LNCAP (cell line): ENCODE measurements at regions not wholly inside any gene's neighbourhood (a gene's known extent, or its start where the extent isn't known, plus 50 kb on each side); places are given as distances from the start of the nearest gene placed in this dataset.

Experiments used
- TF ChIP-seq, protein P1 (sequence below): fragments of 450-650 bp; IDR thresholded peaks from 2 replicates; pipeline ENCODE4 v1.5.1; 2017; ENCODE audit warnings: mild to moderate bottlenecking

DNA sequence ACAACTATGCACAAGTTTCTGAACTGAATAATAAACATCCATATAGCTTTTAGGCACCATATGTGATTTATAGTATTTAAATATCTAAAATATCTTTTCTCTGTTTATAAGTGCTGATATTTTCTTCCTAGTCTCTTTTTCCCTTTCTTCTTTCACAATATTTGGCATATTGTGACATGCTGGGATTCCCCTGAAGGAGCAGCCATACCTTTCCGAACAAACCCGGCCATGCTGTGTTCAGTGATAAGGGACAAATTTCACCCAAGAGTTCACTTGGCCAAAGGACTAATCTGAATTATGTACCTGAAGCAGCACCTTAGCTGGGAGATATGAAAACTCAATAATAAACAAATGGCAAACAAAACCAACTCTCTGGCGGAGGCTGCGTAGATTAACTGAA is 250.8 kb downstream of the RDH14 start:
- TF ChIP-seq, protein P1, sequence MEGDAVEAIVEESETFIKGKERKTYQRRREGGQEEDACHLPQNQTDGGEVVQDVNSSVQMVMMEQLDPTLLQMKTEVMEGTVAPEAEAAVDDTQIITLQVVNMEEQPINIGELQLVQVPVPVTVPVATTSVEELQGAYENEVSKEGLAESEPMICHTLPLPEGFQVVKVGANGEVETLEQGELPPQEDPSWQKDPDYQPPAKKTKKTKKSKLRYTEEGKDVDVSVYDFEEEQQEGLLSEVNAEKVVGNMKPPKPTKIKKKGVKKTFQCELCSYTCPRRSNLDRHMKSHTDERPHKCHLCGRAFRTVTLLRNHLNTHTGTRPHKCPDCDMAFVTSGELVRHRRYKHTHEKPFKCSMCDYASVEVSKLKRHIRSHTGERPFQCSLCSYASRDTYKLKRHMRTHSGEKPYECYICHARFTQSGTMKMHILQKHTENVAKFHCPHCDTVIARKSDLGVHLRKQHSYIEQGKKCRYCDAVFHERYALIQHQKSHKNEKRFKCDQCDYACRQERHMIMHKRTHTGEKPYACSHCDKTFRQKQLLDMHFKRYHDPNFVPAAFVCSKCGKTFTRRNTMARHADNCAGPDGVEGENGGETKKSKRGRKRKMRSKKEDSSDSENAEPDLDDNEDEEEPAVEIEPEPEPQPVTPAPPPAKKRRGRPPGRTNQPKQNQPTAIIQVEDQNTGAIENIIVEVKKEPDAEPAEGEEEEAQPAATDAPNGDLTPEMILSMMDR: no peak

DNA sequence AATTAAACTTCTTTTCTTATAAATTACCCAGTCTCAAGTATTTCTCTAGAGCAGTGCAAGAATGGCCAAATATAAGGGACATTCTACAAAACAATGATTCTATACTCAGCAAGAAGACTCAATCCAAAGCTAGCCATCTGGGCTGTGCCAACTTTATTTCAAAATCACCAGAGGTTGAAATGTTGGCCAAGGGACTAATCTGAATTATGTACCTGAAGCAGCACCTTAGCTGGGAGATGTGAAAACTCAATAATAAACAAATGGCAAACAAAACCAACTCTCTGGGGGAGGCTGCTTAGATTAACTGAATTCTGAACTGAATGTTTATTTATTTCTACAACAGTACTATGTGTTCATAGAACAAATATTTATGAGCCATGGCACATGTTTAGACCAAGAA is 251.3 kb downstream of the RDH14 start:
- TF ChIP-seq, protein P1: no peak

DNA sequence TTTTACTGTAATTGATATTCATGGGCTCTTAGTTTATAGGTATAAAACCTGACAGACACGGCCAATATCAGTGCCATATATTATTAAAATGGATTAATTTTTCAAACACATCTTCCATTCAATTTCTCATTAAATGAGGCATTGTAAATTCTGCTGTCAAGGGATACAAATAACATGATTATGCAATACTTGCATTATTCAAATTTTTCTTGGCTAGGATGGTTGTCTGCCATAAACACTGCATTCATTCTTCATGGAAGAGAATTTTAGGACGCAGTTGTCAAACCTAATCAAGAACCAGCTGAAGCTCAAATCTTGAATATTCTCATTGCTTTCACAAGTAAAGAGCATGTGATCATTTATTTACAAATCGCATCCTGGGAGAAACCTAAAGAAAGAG is 255.6 kb downstream of the RDH14 start:
- TF ChIP-seq, protein P1: no peak

DNA sequence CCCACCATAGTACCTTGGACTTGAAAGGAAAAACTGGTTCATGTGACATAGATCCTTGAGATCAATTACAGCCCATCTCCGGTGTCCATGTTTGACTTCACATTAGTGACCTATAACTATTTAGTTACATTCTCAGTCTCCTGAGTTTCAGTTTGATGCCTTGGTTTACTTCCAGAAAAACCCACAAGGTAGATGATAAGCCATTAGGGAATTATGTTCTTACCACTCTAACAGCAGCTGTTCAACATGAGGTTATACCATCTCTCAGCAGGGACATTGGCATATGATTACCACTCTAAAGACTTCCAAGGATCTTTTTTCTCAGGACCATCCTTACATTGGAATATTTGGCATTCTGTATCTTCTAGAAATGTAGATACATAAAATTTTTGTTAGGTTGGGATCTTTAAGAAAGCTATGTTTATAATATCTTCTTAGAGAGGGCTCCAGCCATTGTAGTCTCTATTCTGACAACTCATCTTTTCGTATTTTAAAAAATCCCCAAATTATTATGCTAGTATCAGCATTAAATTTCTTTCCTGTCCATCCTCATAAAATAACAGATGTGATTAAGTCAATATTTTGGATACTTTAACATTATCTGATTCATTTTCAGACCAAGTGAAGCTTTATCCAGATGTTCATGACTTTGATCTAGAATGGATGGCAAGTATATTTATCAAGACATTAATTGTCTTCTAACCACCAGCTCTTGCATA is 258.9 kb downstream of the RDH14 start:
- TF ChIP-seq, protein P1: no peak

DNA sequence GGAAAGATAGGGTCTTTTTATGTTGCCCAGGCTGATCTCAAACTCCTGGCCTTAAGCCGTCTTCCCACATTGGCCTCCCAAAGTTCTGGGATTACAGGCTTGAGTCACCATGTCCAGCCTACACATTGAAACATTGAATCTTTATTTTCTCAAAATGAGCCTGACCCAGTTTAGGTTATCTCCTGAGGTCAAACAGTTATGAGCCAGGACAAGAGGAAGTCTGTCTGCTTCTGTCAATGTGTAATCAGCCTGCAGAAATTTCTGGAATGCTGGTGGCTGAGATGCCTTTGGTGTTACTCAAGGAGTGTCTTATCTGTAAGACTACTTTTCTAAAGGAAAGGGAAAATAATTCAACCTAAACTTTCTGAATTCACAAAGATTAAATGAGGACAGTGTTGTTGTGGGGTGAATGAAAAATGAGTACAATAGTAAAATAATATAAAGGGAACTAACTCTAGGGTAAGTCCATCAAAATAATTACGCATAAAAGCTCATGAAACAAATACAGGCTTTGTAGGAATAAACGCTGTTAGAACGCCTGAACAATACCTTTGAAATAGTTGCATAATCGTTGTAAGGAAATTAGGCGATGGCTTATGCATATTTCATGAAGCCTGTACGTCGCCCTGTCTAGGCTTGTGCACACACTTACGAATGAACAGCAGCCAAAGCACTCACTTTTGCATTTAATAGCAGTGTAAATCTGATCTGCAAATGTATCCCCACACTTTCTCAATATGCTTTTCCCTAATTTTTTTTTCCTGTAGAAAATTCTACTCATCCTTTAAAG is 260.8 kb downstream of the RDH14 start:
- TF ChIP-seq, protein P1: no peak

DNA sequence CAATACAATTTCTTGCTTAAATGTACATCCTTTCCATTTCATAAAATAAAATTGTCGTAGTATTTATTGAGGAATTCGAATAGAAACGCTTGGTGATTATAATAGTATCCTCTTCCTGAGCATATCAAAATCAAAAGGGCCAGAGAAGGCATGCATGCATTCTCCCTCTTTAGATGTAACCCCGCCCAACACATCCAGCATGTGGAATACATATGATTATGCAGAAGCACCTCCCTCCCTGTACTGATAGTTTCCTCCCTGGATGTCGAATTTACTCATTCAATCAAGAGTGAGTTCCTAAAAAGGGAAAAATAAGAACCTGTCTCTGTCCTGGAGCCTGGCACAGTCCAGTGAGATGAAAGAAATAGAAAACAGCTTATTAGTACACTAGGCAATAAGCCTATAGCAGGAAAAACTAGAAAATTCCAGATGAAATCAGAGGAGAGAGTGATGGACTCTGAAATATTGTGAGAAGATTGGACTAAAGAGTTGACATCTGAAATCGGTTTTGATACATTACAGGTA is 262.9 kb downstream of the RDH14 start:
- TF ChIP-seq, protein P1: no peak

DNA sequence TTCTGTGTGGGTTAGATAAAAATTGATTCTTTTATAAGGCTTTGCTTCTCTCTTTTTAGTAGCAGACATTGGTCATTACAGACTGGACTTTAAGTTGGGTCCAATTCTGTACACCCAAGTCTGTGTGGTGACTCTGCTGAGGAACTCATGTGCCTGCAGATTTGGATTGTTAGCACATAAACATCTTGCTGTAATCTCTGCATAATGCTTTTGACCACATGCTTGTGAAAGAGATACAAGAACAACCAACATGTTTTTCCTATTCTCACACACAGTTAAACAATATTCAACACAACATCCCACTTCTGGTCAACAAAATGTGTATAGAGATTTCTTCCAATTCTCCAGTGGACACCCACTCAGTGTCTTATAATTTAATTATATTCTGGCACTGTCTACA is 270.1 kb downstream of the RDH14 start:
- TF ChIP-seq, protein P1: no peak
